Hindlimb muscle (tissue), 1 donor: ENCODE measurements at regions not wholly inside any gene's neighbourhood (a gene's known extent, or its start where the extent isn't known, plus 50 kb on each side); places are given as distances from the start of the nearest gene placed in this dataset.

Experiments used
- DNase-seq: peaks from one replicate; pipeline ENCODE4 v3.0.0-alpha.2; 2013

GRCh38 chrX:26037367-26037766, 100.8 kb upstream of the MAGEB18 start:
- DNase-seq, result no peak

DNA sequence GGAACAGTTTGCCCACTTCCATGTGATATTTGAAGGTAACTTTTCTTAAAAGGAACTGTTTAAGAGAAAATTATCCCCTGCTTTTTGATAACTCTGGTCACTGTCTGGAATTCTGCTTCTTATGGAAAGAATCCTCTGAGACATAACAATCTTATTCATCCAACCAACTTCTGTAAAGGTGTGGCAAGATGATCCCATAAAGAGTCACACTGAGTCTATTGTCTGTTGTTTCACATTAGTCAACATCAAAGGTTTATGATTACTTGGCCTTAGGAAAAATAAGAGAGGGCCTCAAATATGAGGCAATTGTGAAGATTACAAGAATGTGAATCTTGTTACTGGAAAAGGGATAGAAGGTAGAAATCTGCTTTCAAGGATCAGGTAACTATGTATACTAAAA, 88.0 kb upstream of the MAGEB18 start:
- no peak for DNase-seq

DNA sequence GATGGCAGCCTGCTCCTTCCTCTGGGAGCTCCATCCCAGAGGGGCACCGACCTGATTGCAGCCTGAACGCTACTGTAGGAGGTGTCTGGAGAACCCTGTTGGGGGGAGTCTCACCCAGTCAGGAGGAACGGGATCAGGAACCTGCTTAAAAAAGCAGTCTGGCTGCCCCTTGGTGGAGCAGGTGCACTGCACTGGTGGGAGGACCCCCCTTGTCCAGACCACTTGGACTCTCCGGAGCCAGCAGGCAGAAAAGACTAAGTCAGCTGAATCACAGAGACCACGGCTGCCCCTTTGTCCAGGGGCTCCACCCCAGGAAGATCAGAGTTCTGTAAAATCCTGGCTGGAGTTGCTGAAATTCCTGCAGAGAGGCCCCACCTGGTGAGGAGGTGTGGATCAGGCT, 67.3 kb upstream of the MAGEB18 start:
- no peak for DNase-seq

DNA sequence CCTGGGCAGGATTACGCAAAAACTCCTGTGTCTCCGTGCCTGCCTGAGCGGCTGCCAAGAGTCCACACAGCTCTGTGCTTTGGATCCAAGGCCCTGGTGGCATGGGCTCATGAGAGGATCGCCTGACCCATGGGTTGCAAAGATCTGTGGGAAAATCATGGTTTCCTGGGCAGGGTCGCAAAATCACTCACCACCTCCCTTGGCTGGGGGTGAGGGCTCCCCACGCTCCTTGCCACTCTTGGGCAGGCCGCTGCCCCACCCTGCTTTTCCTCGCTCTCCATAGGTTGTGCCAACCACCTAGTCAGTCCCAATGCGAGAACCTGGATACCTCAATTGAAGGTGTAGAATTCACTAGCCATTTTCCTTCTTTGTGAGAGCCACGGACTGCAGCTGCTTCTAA, 66.5 kb upstream of the MAGEB18 start:
- DNase-seq, result no peak

GRCh38 chrX:26083093-26083492, 55.0 kb upstream of the MAGEB18 start:
- DNase-seq, result no peak
